Left lung (tissue), 4 donors: ENCODE measurements at regions not wholly inside any gene's neighbourhood (a gene's known extent, or its start where the extent isn't known, plus 50 kb on each side); places are given as distances from the start of the nearest gene placed in this dataset.

ENCODE experiments used
- ATAC-seq: fragments of 200-7000 bp; cut with Tn5 transposase; one replicate; pipeline ENCODE4 v1.9.1; 2020; ENCODE audit warnings: moderate library complexity
- DNase-seq, 4 donors: peaks; one replicate each; pipeline ENCODE4 v3.0.0-alpha.2; 2013 to 2020
- H3K27ac ChIP-seq, 2 donors: fragments of 200-600 bp; sonication (generic) in 1 of 2; one replicate each; pipeline versions ENCODE4 v1.5.0 to v1.8.0; 2020 to 2021
- H3K27me3 ChIP-seq, 2 donors: fragments of 200-600 bp; sonication (generic) in 1 of 2; one replicate each; pipeline versions ENCODE4 v1.5.0 to v1.8.0; 2020 to 2021
- H3K36me3 ChIP-seq, 2 donors: fragments of 200-600 bp; sonication (generic) in 1 of 2; one replicate each; pipeline versions ENCODE4 v1.5.0 to v1.8.0; 2020 to 2021
- H3K4me1 ChIP-seq, 2 donors: fragments of 200-600 bp; one replicate each; pipeline ENCODE4 v1.8.0; 2021
- H3K4me3 ChIP-seq, 2 donors: fragments of 200-600 bp; sonication (generic) in 1 of 2; one replicate each; pipeline versions ENCODE4 v1.5.0 to v1.8.0; 2020 to 2021; ENCODE audit warnings: mild to moderate bottlenecking in 1 of 2
- H3K9me3 ChIP-seq, 2 donors: fragments of 200-600 bp; sonication (generic) in 1 of 2; one replicate each; pipeline versions ENCODE4 v1.5.0 to v1.8.0; 2020 to 2021
- CTCF ChIP-seq, 2 donors: fragments of 200-600 bp; sonication (generic) in 1 of 2; IDR thresholded peaks; one replicate each; pipeline versions ENCODE4 v1.5.0 to v1.8.0; 2021; ENCODE audit warnings: antibody characterized with exemption in 2 of 2
- intact Hi-C, 2 donors: fragments of 100-400 bp; cut with DNase I; formaldehyde crosslinking; loops; one replicate each; pipeline versions ENCODE4 v1.11.2 to v1.14.2; 2022
- donor health status: DM: no; HTN: yes; CAD: no.
- donor health status: DM: no; HTN: no; CAD: no.

GRCh38 chr2:207450186-207450585 is 79.6 kb upstream of the CREB1 start:
- H3K9me3 ChIP-seq = no peaks in the 10 kb centered on the region
- no peak overlapping the region for H3K4me3 ChIP-seq
- no peaks in the 10 kb centered on the region for H3K27me3 ChIP-seq
- no peak overlapping the region for H3K27ac ChIP-seq
- TF ChIP-seq CTCF (IDR thresholded peaks at IDR 0.05) = no peak
- intact Hi-C loops = no loop called here
- H3K36me3 ChIP-seq = no peaks in the 10 kb centered on the region
- DNase-seq (no peak), ATAC-seq (no peak)
- H3K4me1 ChIP-seq = no peaks in the 10 kb centered on the region

GRCh38 chr2:207458582-207458981 is 71.2 kb upstream of the CREB1 start:
- DNase-seq = no peak
- no peaks in the 10 kb centered on the region for H3K4me1 ChIP-seq
- ATAC-seq = no peak
- H3K27ac ChIP-seq = no peak overlapping the region
- no peaks in the 10 kb centered on the region for H3K27me3 ChIP-seq
- H3K4me3 ChIP-seq = no peak overlapping the region
- TF ChIP-seq CTCF (IDR thresholded peaks at IDR 0.05) = no peak
- H3K36me3 ChIP-seq = no peaks in the 10 kb centered on the region
- intact Hi-C loops = no loop called here
- no peaks in the 10 kb centered on the region for H3K9me3 ChIP-seq

GRCh38 chr2:207459990-207460757 is 69.6 kb upstream of the CREB1 start:
- Histone ChIP-seq H3K4me3 (no peak overlapping the region), H3K27ac (no peak overlapping the region), H3K4me1 (no peaks in the 10 kb centered on the region), H3K36me3 (no peaks in the 10 kb centered on the region), H3K27me3 (no peaks in the 10 kb centered on the region), H3K9me3 (no peaks in the 10 kb centered on the region)
- no peak for ATAC-seq
- no peak for DNase-seq
- TF ChIP-seq CTCF (IDR thresholded peaks at IDR 0.05) = no peak
- intact Hi-C loops = no loop called here

GRCh38 chr2:207463433-207463832 is 66.3 kb upstream of the CREB1 start:
- H3K4me3 ChIP-seq = no peak overlapping the region
- H3K9me3 ChIP-seq = no peaks in the 10 kb centered on the region
- no peak overlapping the region for H3K27ac ChIP-seq
- H3K27me3 ChIP-seq = no peaks in the 10 kb centered on the region
- DNase-seq (no peak), ATAC-seq (no peak)
- TF ChIP-seq CTCF (IDR thresholded peaks at IDR 0.05) = no peak
- H3K36me3 ChIP-seq = no peaks in the 10 kb centered on the region
- no peaks in the 10 kb centered on the region for H3K4me1 ChIP-seq
- intact Hi-C loops = no loop called here

- intact Hi-C loops = no loop called here
- H3K9me3 ChIP-seq = no peaks in the 10 kb centered on the region
- H3K27me3 ChIP-seq = no peaks in the 10 kb centered on the region
- H3K4me3 ChIP-seq = no peak overlapping the region
- no peak for TF ChIP-seq CTCF (IDR thresholded peaks at IDR 0.05)
- no peak overlapping the region for H3K27ac ChIP-seq
- H3K36me3 ChIP-seq = no peaks in the 10 kb centered on the region
- ATAC-seq = no peak
- no peak for DNase-seq
- H3K4me1 ChIP-seq = no peaks in the 10 kb centered on the region
These were observed 65.8 kb upstream of the CREB1 start for GRCh38 chr2:207464007-207464406.
